ENCODE measurements at regions not wholly inside any gene's neighbourhood (a gene's known extent, or its start where the extent isn't known, plus 50 kb on each side); places are given as distances from the start of the nearest gene placed in this dataset.

DNA sequence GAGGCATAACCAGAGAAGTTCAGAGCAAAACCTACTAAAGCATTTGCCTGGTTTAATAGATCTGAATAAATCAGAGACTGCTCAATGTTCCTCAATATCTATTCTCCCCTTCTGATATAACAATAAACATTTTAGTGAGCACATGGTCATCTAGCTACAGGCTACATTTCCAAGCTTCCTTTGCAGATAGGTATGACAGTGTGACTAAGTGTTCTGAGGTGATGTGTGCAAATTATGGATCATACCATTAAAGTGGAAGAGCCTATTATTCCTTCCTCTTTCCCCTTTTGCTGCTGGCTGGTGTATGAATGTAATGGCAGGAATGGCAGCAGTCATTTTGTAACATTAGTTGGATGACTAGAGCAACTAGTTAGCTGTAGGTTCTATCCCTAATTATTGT, 285.8 kb upstream of the RASA1 start:
- no peaks in the 10 kb centered on the region for H3K36me3 ChIP-seq
- no peak for ATAC-seq
- intact Hi-C loops (cut with DNase I): no loop called here
- no peak for FAIRE-seq
- TF ChIP-seq CTCF (IDR thresholded peaks at IDR 0.05): no peak
- H3K27ac ChIP-seq: no peak overlapping the region
- no peaks in the 10 kb centered on the region for H3K4me1 ChIP-seq
- H3K4me3 ChIP-seq: no peak overlapping the region
- no peak for DNase-seq
- H3K27me3 ChIP-seq: no peaks in the 10 kb centered on the region
- H3K9me3 ChIP-seq: no peaks in the 10 kb centered on the region

GRCh38 chr5:86983208-86983607, 284.5 kb upstream of the RASA1 start:
- intact Hi-C loops (cut with DNase I): no loop called here
- no peak for FAIRE-seq
- H3K4me1 ChIP-seq: no peaks in the 10 kb centered on the region

GRCh38 chr5:86986837-86987236, 280.8 kb upstream of the RASA1 start:
- ATAC-seq (no peak), DNase-seq (no peak), FAIRE-seq (no peak)
- no peak overlapping the region for H3K4me3 ChIP-seq
- H3K36me3 ChIP-seq: no peaks in the 10 kb centered on the region
- H3K9me3 ChIP-seq: no peaks in the 10 kb centered on the region
- no peaks in the 10 kb centered on the region for H3K27me3 ChIP-seq
- TF ChIP-seq CTCF (IDR thresholded peaks at IDR 0.05): no peak
- intact Hi-C loops (cut with DNase I): no loop called here
- H3K27ac ChIP-seq: no peak overlapping the region
- WGBS, 2 donors: 73 to 75% methylated on average over 3 of the region's 3 CpGs
- H3K4me1 ChIP-seq: no peaks in the 10 kb centered on the region

More at GRCh38 chr5:86983208-86983607, 284.5 kb upstream of the RASA1 start:
- no peak for TF ChIP-seq CTCF (IDR thresholded peaks at IDR 0.05)
- Histone ChIP-seq H3K36me3 (no peaks in the 10 kb centered on the region), H3K27ac (no peak overlapping the region), H3K9me3 (no peaks in the 10 kb centered on the region), H3K4me3 (no peak overlapping the region), H3K27me3 (no peaks in the 10 kb centered on the region)
- no peak for DNase-seq
- WGBS, 2 donors: 59 to 78% methylated on average over 1 of the region's 1 CpG
- ATAC-seq: no peak

DNA sequence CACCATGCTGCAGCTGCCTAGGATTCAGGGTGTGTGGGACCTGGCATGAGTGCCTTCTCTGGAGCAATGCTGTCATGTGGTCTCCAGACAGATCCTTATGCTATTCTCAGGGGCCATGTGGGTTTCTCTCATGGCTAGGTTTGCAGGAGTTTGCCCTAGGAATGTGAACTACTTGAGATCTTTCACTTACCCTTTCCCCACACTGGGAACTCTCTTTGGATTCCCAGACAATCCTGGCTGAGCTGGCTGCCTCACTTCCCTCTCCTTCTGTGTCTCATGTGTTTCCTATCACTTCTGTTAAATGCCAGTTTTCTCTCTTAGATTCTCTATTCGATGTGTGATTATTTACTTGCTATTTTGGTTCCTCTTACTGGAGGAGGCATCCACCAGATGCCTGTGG, 270.2 kb upstream of the RASA1 start:
- TF ChIP-seq CTCF (IDR thresholded peaks at IDR 0.05): no peak
- no peaks in the 10 kb centered on the region for H3K4me1 ChIP-seq
- H3K27me3 ChIP-seq: no peaks in the 10 kb centered on the region
- WGBS, 2 donors: 60 to 73% methylated on average over 1 of the region's 1 CpG
- no peaks in the 10 kb centered on the region for H3K9me3 ChIP-seq
- H3K27ac ChIP-seq: no peak overlapping the region
- no peaks in the 10 kb centered on the region for H3K36me3 ChIP-seq
- DNase-seq: no peak
- no peak overlapping the region for H3K4me3 ChIP-seq
- intact Hi-C loops (cut with DNase I): no loop called here
- FAIRE-seq: no peak
- ATAC-seq: peak in 1 of 4 donors; percentile 21

- no peak overlapping the region for H3K27ac ChIP-seq
- no peak overlapping the region for H3K4me3 ChIP-seq
- no peaks in the 10 kb centered on the region for H3K9me3 ChIP-seq
- DNase-seq: no peak
- H3K27me3 ChIP-seq: no peaks in the 10 kb centered on the region
- no peak for FAIRE-seq
- 81 to 88% methylated on average over 5 of the region's 5 CpGs for WGBS, 2 donors
- ATAC-seq: no peak
- no peak for TF ChIP-seq CTCF (IDR thresholded peaks at IDR 0.05)
- no peaks in the 10 kb centered on the region for H3K4me1 ChIP-seq
- intact Hi-C loops (cut with DNase I): no loop called here
- H3K36me3 ChIP-seq: no peaks in the 10 kb centered on the region
Measured at GRCh38 chr5:86999951-87000350, 267.7 kb upstream of the RASA1 start.

Data from pancreas (tissue), 10 donors.